K562 (cell line): ENCODE measurements at regions not wholly inside any gene's neighbourhood (a gene's known extent, or its start where the extent isn't known, plus 50 kb on each side); places are given as distances from the start of the nearest gene placed in this dataset.

Source experiments
- ATAC-seq: fragments of 200-7000 bp; cut with Tn5 transposase; 3 replicates; pipeline ENCODE4 v1.9.1; 2020; ENCODE audit warnings: moderate library complexity
- BruUV-seq: library from RNA; stranded (reverse); fragments of 400-500 nt; replicated peaks from 2 replicates; lab custom pipeline; 2021; lab: Mats Ljungman, UMichigan
- CTCF ChIA-PET: fragments of 300-600 bp; formaldehyde crosslinking; extraction: SDS; loops from one replicate; lab custom pipeline; 2021; ENCODE audit warnings: low intra/inter-chr PET ratio; lab: Yijun Ruan, JAX
- POLR2A ChIA-PET: fragments of 300-600, 350-650 bp; sonication (Branson Sonifier 250); formaldehyde crosslinking; extraction: SDS; loops from one replicate; lab custom pipeline; 2021; ENCODE audit warnings: antibody characterized with exemption, inconsistent platforms; lab: Yijun Ruan, JAX
- DNase-seq, 4 experiments: peaks; one replicate each; pipeline versions ENCODE4 v3.0.0 to v3.0.0-alpha.2; 2011 to 2018; ENCODE audit warnings: low spot score in 3 of 4, mixed read lengths in 3 of 4; ENCODE audit errors: extremely low read depth in 1 of 4
- FAIRE-seq: peaks from 2 replicates; lab custom pipeline; 2011; peaks lifted over from hg19 to GRCh38; lab: Jason Lieb, UNC
- H2AFZ ChIP-seq: 2 replicates; pipeline ENCODE4 v1.6.0; 2011; ENCODE audit warnings: low read depth, low read length, control low read depth, inconsistent platforms
- H3K27ac ChIP-seq: fragments of 200-600 bp; 3 replicates; pipeline ENCODE4 v1.8.0; 2011; ENCODE audit warnings: low read depth, mild to moderate bottlenecking, control low read depth, inconsistent platforms, low read length, moderate library complexity, mixed read lengths; ENCODE audit errors: extremely low read depth
- H3K27me3 ChIP-seq, 2 experiments: fragments of 300-600 bp in 1 of 2; 2 replicates in 1 of 2; 3 replicates in 1 of 2; pipeline versions ENCODE4 v1.6.0 to v1.8.0; 2011; ENCODE audit warnings: inconsistent platforms in 2 of 2, low read length in 2 of 2, mild to moderate bottlenecking in 1 of 2, mixed read lengths in 1 of 2, moderate library complexity in 1 of 2; ENCODE audit not compliant: control insufficient read depth in 2 of 2, insufficient read depth in 2 of 2
- H3K36me3 ChIP-seq: fragments of 300-600 bp; 3 replicates; pipeline ENCODE4 v1.8.0; 2011; ENCODE audit warnings: mild to moderate bottlenecking, low read length, inconsistent platforms; ENCODE audit not compliant: control insufficient read depth, insufficient read depth
- H3K4me1 ChIP-seq, 2 experiments: fragments of 200-600 bp in 1 of 2; replicated peaks in 1 of 2; 2 replicates in 1 of 2; 3 replicates in 1 of 2; pipeline versions ENCODE4 v1.5.1 to v1.8.0; 2011; ENCODE audit warnings: inconsistent platforms in 2 of 2, low read length in 2 of 2, mild to moderate bottlenecking in 1 of 2, mixed read lengths in 1 of 2, moderate library complexity in 1 of 2; ENCODE audit not compliant: control insufficient read depth in 2 of 2, insufficient read depth in 2 of 2
- H3K4me2 ChIP-seq: 2 replicates; pipeline ENCODE4 v1.6.1; 2011; ENCODE audit warnings: low read length, control low read depth, inconsistent platforms, mixed read lengths; ENCODE audit not compliant: insufficient read depth
- H3K4me3 ChIP-seq: fragments of 200-600 bp; sonication (generic), shearing (Covaris generic); 2 replicates; pipeline ENCODE4 v1.5.1; 2016; ENCODE audit warnings: control low read depth, inconsistent platforms
- H3K79me2 ChIP-seq: fragments of 200-600 bp; 3 replicates; pipeline ENCODE4 v1.8.0; 2011; ENCODE audit warnings: low read length, inconsistent platforms; ENCODE audit not compliant: control insufficient read depth, insufficient read depth
- H3K9ac ChIP-seq, 2 experiments: 2 replicates each; pipeline versions ENCODE4 v1.6.0 to v1.6.1; 2011; ENCODE audit warnings: low read depth in 2 of 2, low read length in 2 of 2, control low read depth in 1 of 2, inconsistent platforms in 1 of 2, mild to moderate bottlenecking in 1 of 2, mixed read lengths in 1 of 2; ENCODE audit not compliant: insufficient read depth in 1 of 2
- H3K9me1 ChIP-seq: one replicate; pipeline ENCODE4 v1.6.0; 2011; ENCODE audit warnings: inconsistent platforms, mild to moderate bottlenecking, low read length, moderate library complexity; ENCODE audit not compliant: control insufficient read depth, insufficient read depth
- H3K9me3 ChIP-seq: replicated peaks from 2 replicates; pipeline ENCODE4 v1.5.1; 2011; ENCODE audit warnings: low read depth, low read length, inconsistent platforms; ENCODE audit not compliant: control insufficient read depth, insufficient read depth
- H4K20me1 ChIP-seq: replicated peaks from 2 replicates; pipeline ENCODE4 v1.6.1; 2011; ENCODE audit warnings: low read length, inconsistent platforms, mixed read lengths; ENCODE audit not compliant: control insufficient read depth, insufficient read depth
- CBX1 ChIP-seq: sonication (generic); IDR thresholded peaks from 2 replicates; pipeline ENCODE4 v1.6.1; 2016; ENCODE audit warnings: antibody characterized with exemption, low read depth, mild to moderate bottlenecking
- CBX5 ChIP-seq: IDR thresholded peaks from 2 replicates; pipeline ENCODE4 v1.6.1; 2014; ENCODE audit warnings: low read depth, borderline replicate concordance
- CHD2 ChIP-seq: IDR thresholded peaks from 2 replicates; pipeline ENCODE4 v1.6.1; 2011; ENCODE audit warnings: low read depth, low read length
- ERF ChIP-seq: fragments of 450-650 bp; formaldehyde crosslinking; IDR thresholded peaks from 2 replicates; pipeline ENCODE4 v1.4.0; 2020; ENCODE audit warnings: mild to moderate bottlenecking, mixed read lengths
- GABPB1 ChIP-seq: sonication (generic); formaldehyde crosslinking; IDR thresholded peaks from 2 replicates; pipeline ENCODE4 v1.8.0; 2022; ENCODE audit warnings: mild to moderate bottlenecking, missing genetic modification reagents
- HEY1 ChIP-seq: fragments of 250-450 bp; sonication (Bioruptor Pico); IDR thresholded peaks from 2 replicates; pipeline ENCODE4 v1.5.0; 2020; ENCODE audit warnings: mild to moderate bottlenecking, moderate library complexity, borderline replicate concordance
- RBBP5 ChIP-seq: fragments of 200-600 bp; sonication (generic); IDR thresholded peaks from 2 replicates; pipeline ENCODE4 v1.6.1; 2012; ENCODE audit warnings: borderline replicate concordance, mild to moderate bottlenecking, low read length, control low read depth, inconsistent platforms; ENCODE audit not compliant: insufficient read depth, poor library complexity, severe bottlenecking
- RBM15 ChIP-seq: fragments of 200-400 bp; formaldehyde crosslinking; IDR thresholded peaks from 2 replicates; pipeline ENCODE4 v1.6.1; 2018; ENCODE audit warnings: mild to moderate bottlenecking, low read length, moderate library complexity; ENCODE audit not compliant: insufficient read depth
- TSC22D4 ChIP-seq: fragments of 450-650 bp; IDR thresholded peaks from 2 replicates; pipeline ENCODE4 v1.6.1; 2016; ENCODE audit warnings: missing genetic modification characterization, missing biosample characterization, control low read depth
- XRCC5 ChIP-seq: fragments of 200-400 bp; formaldehyde crosslinking; IDR thresholded peaks from 2 replicates; pipeline ENCODE4 v1.6.1; 2017; ENCODE audit warnings: low read depth, mild to moderate bottlenecking, low read length
- WGBS: fragments of 100-300 bp; shearing (Covaris generic); methylation state at CpG from one replicate; pipeline ENCODE4 v1.1.6; 2016; ENCODE audit warnings: low coverage, mixed read lengths; ENCODE audit not compliant: insufficient coverage; ENCODE audit errors: missing lambda C conversion rate; 5-methylcytosine and 5-hydroxymethylcytosine counted together
- in situ Hi-C: fragments of 300-500 bp; cut with MboI; formaldehyde crosslinking; loops from 4 replicates; pipeline ENCODE4 v1.15.0; 2018; ENCODE audit warnings: inconsistent platforms, mixed read lengths
- intact Hi-C: fragments of 100-400 bp; cut with micrococcal nuclease; formaldehyde crosslinking; loops from 2 replicates; pipeline ENCODE4 v1.14.2; 2022

GRCh38 chrX:76555269-76555668 lies 127.8 kb downstream of the MAGEE1 start:
- in situ Hi-C loops, result loop anchor here (10.0 kb wide), 1 partner anchor 1470 kb away; no protein-coding TSS in a partner anchor
- no peak overlapping the region for H3K27ac ChIP-seq
- POLR2A ChIA-PET, result no interaction called here
- intact Hi-C loops, result loop anchor here (10.0 kb wide), 1 partner anchor 1470 kb away; no protein-coding TSS in a partner anchor
- H3K27me3 ChIP-seq, result no peaks in the 10 kb centered on the region
- no peaks in the 10 kb centered on the region for H3K36me3 ChIP-seq
- CTCF ChIA-PET, result interaction anchor here (0.7 kb wide), 1 partner anchor 1470 kb away, joined by 3 read pairs; no protein-coding TSS in a partner anchor
- H3K4me3 ChIP-seq, result no peak overlapping the region
- H3K4me2 ChIP-seq, result no peak overlapping the region
- no TSS peak for BruUV-seq
- ATAC-seq, result no peak
- no peak for FAIRE-seq
- no peak overlapping the region for H2AFZ ChIP-seq
- WGBS, result 0% methylated on average over 2 of the region's 2 CpGs
- no peak overlapping the region for H3K9ac ChIP-seq
- no peaks in the 10 kb centered on the region for H4K20me1 ChIP-seq
- DNase-seq, result no peak
- no peaks in the 10 kb centered on the region for H3K9me3 ChIP-seq
- H3K4me1 ChIP-seq, result no peaks in the 10 kb centered on the region
- TF ChIP-seq TSC22D4 (tag), result no peak
- TF ChIP-seq RBM15, result no peak
- TF ChIP-seq HEY1, result no peak
- TF ChIP-seq GABPB1 (CRISPR knock-in tag), result no peak
- TF ChIP-seq RBBP5, result no peak
- TF ChIP-seq CBX1, result peak; percentile 28; the same call in 1 of the 2 replicates
- peak; percentile 61; the same call in 1 of the 2 replicates for TF ChIP-seq CBX5
- TF ChIP-seq CHD2, result no peak
- no peak for TF ChIP-seq ERF (CRISPR knock-in tag)
- no peak for TF ChIP-seq XRCC5
- H3K9me1 ChIP-seq, result no peaks in the 10 kb centered on the region
- no peaks in the 10 kb centered on the region for H3K79me2 ChIP-seq
